ENCODE measurements at regions not wholly inside any gene's neighbourhood (a gene's known extent, or its start where the extent isn't known, plus 50 kb on each side); places are given as distances from the start of the nearest gene placed in this dataset.
A peak's percentile ranks its signal among the peaks of the same experiment; 100 is the strongest.

DNA sequence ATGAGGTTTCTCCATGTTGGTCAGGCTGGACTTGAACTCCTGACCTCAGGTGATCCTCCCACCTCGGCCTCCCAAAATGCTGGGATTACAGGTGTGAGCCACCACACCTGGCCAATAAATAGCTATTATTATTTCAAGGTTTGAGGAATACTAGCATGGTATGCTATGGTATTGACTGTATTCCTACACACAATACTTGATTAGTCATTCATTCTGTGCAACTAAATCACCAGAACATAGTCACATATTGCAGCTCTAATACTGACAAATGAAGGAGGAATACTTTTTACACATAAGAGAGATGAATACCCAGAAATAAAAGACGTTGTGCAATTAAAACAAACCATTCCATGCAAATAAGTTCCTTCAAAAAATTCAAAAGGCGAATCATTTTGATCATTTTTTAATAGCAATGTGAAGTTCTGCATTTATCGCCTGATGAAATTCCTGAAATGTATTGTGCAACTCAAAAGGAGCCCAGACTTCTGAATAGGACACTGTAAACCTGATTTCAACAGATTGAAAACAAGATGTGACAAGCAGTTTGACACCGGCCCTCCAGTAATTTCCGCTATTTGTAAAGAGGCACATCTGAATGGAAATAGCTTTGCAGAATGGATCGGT, 687.4 kb upstream of the SEMA6A start:
- DNase-seq: no peak

DNA sequence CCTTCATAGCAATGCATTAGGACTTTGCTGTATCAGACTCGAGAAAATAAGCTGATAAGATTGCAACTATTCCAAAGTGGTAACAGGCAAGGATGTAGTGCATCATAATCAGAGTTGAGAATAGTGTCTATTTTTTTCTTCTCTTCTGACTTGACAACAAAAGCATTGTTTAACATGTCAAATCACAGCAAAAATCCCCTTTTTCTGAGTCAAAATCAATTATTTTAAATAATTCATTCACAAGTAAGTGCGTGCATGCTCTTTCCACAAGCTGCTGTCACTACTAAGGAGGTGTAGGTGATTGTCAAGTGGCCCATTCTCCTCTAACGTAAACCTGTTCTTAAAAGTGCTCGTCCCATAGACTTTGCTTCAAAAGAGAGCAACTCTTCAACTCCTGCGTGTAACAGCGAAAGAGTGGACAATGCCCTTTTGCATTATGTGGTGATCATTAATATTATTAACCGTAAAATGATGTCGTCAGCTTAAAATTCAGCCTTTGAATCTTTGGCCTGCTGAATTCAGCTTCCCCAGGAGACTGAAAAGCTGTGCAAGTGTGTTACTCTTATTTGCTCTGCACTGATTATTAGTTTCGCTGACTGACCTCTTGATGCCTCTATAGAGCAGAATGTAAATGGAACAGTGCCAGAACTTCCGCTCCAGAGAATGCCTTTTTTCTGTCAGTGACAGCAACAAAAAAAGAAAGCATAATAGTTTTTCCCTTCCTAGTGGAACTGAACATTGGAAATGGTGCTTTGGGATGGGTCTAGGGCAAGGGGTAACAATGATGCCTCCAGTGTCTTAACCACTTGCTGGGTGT, 680.8 kb upstream of the SEMA6A start:
- peak in 1 of 2 experiments; percentile 6 for DNase-seq

DNA sequence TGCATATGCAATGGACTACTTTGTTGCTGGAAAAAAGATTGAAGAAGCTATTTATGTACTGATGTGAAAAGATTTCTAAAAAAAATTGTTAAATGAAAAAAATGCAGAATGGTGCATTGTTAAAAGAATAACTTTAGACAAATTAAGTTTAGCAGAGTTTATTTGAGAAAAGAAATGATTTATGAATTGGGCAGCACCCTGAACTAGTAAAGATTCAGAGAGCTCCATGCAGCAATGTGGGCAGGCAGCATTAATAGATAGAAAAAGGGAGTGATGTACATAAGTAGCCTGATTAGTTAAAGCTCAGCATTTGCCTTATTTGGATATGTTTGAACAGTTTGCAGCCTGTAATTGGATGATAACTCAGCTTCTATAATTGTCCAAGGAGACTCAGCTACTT, 677.9 kb upstream of the SEMA6A start:
- DNase-seq: no peak

DNA sequence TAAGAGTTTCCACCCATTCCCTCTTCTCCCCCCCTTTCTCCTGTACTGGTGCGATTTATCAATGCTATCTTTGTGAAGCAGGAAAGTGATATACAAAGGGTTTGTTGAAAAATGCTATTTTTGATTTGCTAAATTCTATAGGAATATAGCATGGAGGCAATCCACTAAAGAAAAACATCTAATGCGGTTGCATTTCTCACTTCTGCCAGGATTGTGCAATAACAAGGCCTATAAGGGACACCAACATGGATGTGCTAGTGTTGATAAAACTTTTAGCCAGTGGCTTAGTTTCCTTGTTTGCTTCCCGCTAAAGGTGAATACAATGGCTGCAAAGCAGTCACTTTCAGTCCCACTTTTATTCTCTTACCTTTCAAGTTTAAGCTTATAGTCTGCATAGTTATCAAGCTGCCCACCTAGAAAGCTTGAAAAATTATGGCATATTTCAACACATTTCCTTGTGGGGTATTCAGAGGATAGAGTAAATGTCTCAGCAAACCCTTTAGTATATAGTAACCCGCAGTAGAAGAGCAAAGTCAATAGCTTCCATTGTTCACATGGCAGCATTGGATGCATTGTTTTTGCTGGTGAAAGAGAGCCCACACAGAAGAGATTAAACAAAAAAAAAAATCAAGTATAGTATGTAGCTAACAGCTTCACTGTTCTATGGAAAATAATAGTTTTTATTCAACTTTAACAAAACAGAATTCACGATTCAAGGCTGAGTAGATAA, 674.6 kb upstream of the SEMA6A start:
- no peak for DNase-seq

DNA sequence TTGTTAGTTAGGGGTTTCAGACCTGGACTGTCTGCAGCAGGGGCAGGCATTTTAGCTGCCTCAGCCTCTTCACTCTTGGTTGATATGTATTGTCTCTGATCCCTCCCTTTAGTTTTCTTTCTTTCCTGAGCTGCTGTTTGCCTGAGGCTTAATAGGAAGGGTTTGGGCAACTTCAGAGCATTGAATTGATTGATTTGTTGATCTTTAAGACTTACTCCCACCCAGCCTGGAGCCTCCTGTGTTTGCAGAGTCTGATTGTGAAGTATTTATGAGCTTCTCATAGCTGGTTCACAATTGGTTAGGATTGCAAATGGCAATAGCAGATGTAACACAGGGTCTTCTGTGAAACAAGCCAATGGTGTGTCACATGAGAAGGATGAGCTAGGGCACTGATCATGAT, 671.8 kb upstream of the SEMA6A start:
- DNase-seq: no peak

DNA sequence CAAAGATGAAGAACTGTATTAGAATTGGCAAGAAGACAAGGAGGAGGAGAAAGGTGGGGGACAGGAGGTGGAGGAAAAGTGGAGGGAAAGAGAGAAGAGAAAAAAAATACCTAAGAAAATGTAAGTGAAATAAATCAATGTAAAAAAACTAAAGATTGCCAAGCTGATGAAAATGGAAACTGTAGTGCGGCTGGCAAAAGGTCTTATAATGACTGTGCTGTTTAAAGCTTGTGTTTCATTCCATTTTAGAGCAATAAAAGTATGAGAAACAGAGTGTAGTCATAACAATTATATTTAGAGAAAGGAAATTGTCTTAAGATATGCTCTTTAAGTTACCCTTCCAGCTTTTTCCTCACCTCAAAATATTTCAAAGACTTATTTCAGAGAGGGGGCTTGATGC, 670.5 kb upstream of the SEMA6A start:
- no peak for DNase-seq

DNA sequence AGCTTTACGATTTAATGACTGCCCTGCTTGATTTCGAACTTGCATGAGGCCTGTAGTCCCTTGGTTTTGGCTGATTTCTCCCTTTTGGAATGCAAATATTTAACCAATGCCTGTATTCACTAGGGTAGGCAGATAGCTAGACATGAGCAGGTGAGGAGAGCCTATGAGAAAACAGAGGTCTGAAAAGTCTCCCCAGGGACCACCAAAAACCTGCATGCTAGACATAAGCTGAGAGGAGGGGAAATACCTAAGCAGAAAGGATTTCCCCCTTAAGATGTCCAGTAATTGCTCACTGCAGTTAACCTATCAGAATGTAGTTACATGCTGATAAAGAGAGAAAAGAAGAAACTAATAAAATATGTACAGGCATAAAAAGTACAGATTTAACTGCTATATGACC, 667.4 kb upstream of the SEMA6A start:
- DNase-seq: no peak

DNA sequence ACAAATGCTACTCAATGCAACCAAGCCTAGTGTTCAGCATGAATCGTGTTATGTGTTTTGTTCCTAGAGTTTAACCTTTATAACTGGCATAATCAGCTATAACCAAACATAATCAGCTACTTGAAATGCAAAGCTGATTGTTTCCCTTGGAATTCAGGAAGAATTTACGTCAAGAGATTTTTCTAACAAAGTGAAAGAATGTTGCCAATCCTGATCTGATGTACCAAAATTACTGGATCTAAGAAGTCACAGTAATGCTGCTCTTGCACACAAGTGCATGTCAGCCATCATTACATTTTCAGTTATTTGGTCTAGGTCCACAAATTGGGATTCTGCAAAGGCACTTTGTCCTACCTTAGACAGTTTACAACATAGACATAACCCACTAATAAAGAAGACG, 662.3 kb upstream of the SEMA6A start:
- no peak for DNase-seq

DNA sequence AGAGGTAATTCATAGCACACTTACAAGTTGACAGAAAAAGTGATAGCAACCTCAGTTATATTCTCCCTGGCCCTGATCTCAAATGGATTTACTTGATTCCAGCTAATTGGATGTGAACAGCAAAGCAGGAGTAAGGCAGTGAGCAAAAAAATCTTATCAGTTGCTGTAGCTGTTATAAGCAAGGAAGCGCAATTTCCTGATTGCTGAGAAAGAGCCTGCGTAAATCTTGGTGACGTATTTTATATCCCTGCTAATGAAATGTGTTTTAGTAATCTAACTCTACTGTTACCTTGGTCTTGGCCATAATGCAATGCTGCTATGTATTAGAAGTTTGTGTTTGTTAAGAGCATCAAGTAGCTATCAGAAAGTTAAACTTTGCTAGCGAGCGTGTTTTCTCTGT, 661.2 kb upstream of the SEMA6A start:
- DNase-seq: no peak

DNA sequence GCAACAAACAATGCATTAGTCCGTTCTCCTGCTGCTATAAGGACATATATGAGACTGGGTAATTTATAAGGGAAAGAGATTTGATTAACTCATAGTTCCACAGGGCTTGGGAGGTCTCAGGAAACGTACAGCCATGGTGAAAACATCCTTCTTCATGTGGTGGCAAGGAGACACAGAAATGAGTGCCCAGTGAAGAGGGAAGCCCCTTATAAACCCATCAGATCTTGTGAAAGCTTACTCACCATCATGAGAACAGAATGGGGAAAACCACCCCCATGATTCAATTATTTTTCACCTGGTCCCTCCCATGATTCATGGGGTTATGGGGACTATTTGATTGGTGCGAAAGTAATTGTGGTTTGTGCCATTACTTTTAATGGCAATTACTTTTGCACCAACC, 655.8 kb upstream of the SEMA6A start:
- no peak for DNase-seq

DNA sequence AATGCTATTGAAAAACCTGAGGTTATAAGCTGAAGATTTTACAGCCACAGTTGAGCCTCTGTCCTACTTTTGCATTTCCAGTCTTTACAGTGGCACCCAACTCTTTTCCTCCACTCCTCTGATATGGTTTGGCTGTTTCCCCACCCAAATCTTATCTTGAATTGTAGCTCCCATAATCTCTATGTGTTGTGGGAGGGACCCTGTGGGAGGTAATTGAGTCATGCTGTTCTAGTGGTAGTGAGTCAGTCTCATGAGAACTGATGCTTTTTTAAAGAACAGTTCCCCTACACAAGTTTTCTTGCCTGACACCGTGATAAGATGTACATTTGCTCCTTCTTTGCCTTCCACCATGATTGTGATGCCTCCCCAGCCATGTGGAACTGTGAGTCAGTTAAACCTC, 646.1 kb upstream of the SEMA6A start:
- no peak for DNase-seq

DNA sequence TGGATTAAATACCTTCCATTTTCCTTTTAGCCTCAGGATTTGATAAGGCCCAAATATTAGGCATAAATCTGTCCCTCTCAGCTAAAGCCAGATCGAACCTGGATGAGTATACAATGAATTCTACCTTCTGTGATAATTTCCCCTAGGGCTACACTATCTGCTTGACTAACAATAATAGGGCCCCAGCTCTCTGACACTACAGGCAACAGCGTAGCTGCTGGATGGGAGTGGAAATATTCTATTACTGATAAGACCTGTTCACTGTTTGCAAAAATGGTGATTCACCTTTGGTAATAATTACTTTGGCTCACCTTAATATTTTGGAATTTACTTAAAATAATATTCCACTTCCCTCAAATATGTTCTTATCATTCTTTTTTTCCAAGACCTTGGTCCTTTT, 644.2 kb upstream of the SEMA6A start:
- DNase-seq: no peak

DNA sequence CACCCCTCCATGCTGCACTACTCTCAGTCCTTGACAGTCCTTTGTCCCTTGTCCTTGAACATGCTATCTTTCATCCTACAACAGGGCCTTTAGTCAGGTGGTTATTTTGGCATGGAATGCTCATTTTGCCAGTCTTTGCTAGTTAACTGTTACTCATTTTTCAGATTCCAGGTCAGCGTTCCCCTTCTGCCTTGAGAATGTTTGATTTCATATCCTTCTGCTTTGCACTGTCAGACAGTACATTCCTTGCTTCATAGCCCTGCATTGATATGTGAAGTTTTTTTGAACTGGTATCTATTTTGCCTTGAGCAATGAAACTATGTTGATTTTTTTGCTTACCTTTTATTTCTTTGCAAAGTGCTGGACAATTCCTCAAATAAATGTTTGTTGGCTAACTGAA, 638.2 kb upstream of the SEMA6A start:
- DNase-seq: no peak

DNA sequence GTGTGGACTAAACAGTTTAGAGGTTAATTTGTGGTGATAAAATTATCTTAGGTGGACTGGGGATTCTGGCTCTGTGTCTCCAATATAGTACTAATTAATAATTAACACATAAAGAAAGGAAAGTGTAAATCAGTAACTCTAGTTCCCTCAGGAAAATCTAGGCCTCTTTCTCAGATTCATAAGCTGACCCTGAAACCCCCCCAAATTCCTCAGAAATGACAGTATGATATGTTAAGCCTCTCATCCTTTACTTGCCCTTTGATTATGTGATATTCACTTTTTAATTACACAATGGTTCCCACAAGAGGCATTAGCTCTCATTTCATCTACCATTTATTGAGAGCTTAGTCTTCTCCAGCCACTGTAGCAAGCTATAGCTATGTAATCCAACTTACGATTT, 636.2 kb upstream of the SEMA6A start:
- no peak for DNase-seq

DNA sequence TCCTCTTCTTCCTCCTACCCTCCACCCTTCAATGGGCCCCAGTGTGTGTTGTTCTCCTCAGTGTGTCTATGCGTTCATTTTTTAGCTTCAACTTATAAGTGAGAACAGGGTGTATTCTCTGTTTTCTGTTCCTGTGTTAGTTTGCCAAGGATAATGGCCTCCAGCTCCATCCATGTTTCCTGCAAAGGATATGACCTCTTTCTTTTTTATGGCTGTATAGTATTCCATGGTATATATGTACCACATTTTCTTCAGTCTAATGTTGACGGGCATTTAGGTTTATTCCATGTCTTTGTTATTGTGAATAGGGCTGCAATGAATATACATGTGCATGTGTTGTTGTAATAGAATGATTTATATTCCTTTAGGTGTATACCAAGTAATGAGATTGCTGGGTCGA, 634.9 kb upstream of the SEMA6A start:
- DNase-seq: no peak

DNA sequence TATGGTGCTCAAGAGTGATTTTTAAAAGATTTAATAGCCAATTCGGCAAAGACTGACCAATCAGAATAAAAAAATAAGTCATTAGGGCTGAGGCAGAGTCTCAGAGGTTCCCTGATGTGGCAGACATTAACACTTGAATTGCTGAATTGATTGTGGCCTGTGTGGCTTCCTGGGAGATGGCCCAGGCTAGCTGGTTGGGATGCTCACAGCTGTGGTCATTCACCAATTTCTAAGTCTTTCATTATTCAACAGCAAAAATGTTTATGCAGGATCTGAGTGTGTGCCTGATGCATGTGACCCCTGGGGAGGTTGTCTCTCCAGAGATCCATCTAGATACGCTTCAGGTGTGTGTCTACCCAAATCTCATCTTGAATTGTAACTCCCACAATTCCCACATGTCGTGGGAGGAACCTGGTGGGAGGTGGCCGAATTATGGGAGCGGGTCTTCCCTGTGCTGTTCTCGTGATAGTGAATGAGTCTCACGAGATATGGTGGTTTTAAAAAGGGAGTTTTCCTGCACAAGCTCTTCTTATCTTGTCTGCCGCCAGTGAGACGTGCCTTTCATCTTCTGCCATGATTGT, 632.6 kb upstream of the SEMA6A start:
- DNase-seq: no peak

DNA sequence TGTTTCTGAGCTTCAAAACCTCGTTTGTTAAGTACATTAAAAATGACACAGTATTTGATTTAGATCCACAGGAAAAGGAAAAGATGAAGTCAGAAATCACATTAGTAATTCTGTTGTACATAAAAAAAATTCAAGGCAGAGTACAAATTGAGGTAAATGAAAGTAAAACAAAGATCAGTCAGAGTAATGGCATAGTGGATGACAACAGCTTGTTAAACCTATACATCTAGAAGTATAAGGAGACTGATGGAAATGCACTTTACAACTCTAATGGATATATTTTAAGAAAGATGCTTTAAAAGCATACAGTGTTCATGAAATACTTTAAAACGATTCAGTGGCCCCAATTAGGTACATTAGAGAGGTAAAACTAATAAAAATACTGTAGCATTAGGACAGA, 631.3 kb upstream of the SEMA6A start:
- DNase-seq: no peak

DNA sequence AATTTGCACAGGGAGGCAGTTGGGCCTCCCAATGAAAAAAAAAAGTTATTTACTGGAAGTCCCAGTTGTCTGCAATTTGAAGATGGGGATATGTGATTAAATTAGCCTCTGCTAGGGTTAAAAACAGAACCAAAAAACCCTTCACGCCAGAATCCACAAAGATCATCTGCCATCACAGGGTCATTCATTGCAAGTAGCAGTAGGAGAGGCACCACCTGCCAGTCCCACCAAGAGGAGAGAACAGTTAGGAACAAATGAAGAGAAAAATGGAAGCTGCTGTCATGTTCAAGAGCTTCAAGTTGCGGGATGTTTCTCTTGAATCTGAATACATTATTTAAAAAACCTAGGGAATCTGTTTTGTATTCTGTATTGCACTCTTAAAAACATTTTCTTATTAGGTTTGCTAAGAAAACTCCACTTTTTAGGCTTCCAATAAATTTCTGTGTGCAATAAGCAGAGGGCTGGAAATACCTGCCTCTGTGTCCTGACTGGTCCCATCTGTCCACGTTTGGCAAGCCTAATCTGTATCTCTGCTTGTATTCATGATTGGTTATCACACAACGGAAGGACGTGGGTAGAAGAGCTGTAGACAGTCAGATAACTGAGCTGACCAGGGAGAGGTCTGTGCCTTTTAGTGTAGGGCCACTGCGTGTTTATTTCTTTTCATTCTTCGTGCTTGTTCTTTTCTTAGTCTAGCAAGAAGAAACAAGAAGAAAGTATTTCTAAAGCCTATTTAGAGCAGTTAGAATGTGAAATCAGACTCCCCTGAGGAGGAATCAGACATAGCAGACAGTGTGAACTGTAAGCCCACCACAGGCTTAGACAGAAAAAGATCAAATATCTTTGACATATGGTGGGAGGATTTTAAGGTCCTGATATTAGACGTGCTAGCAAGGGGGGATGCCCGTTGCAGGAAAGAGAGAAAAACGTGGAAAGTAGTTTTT, 630.6 kb upstream of the SEMA6A start:
- peak in 1 of 2 experiments; percentile 20 for DNase-seq

DNA sequence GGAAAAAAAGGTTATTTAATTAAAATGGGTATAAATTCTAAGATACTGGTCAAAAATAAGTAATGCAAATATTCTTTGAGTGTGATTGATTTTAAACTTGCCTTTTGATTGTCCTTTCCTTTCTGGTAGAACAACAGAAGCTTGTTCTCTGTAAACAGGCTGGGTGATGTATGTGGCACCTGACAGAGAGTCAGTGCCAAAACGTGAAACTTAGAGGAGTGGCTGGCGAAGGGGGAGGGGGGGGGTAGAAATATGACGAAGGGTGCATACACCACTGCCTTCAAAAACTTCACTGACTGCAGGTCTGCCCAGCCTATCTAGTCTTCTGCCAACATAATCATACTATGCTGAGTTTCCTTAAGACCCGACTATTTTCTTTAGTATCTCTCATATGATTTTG, 629.8 kb upstream of the SEMA6A start:
- DNase-seq: no peak

DNA sequence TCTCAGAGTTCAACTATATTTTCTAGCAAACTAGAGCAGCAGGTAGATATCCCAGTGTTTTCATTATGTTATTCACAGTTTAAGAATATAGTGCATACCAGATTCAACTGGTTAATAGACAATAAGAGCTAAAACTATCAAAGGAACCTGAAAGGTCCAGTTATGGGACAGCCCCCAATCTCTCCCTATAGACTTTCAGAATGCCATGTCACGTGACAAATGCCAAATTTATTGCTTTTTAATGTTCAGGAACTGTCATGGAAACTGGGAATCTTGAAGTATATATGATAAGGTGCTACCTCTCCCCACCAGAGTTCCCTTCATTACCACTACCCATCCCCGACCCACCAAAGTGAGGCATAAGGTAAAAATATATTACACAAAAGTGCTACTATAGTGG, 629.0 kb upstream of the SEMA6A start:
- DNase-seq: no peak

DNA sequence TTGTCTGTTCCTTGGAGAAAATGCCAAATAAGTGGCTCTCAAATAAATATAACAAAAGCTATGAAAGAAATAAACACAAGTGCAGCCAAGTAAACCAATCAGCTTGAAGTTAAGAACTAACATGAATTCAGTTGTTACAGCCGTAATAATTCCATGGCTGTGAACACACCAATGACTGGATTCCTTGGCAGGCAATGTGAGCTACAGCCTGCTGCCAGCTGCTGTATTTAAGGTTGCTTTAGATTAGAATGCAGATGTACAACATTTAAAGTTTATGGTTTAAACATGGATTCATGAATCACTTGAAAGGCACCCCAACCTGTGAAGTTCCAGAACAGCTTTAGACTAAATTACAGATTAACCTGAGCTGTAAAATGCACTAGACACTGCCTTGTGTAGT, 626.4 kb upstream of the SEMA6A start:
- DNase-seq: peak in 1 of 2 experiments; percentile 52

DNA sequence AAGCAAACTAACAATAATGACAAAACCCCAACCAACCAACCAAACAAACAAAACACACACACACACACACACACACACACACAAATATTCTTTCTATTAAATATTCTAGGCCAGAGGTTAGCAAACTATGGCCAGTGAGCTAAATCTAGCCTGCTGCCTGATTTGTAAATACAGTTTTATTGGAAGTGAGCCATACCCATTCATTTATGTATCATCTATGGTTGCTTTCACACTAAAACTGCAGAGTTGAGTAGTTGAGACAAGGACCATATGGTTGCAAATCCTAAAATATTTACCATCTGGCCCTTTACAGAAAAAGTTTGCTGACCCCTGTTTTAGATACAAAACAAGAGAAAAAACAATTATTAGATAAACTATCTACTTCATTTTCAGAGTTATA, 620.5 kb upstream of the SEMA6A start:
- DNase-seq: peak in 1 of 2 experiments; percentile 62

DNA sequence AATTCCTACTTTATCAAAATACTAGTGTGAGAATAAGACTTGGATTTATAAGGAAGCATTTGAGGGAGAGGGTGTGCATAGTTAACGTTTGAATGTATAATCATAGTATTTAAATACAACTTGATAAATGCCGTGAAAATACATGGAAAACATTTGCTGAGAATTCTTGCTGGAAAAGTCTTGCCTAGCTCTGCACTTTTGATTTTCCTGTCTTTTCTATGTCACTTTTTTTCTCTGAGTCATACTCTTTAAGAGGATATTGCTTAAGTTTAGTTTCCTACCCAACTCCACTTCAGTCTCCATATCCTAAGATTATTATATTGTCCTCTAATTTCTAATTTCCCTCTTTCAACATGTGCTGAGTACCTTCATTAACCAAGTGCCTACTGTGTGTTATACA, 616.6 kb upstream of the SEMA6A start:
- no peak for DNase-seq

Measured in NCI-H446 (cell line).